ENCODE measurements at regions not wholly inside any gene's neighbourhood (a gene's known extent, or its start where the extent isn't known, plus 50 kb on each side); places are given as distances from the start of the nearest gene placed in this dataset.
"Not testable (repeated sequence)": the region's sequence is repeated elsewhere in the genome, so short reads cannot be mapped to it uniquely, and the experiment has no call there.

GRCh38 chr2:150209746-150210145 is 277.7 kb downstream of the RND3 start:
- H3K4me3 ChIP-seq (ENCODE audit: control insufficient read depth, low read depth, low read length) = no peak overlapping the region
- TF ChIP-seq, protein P1, sequence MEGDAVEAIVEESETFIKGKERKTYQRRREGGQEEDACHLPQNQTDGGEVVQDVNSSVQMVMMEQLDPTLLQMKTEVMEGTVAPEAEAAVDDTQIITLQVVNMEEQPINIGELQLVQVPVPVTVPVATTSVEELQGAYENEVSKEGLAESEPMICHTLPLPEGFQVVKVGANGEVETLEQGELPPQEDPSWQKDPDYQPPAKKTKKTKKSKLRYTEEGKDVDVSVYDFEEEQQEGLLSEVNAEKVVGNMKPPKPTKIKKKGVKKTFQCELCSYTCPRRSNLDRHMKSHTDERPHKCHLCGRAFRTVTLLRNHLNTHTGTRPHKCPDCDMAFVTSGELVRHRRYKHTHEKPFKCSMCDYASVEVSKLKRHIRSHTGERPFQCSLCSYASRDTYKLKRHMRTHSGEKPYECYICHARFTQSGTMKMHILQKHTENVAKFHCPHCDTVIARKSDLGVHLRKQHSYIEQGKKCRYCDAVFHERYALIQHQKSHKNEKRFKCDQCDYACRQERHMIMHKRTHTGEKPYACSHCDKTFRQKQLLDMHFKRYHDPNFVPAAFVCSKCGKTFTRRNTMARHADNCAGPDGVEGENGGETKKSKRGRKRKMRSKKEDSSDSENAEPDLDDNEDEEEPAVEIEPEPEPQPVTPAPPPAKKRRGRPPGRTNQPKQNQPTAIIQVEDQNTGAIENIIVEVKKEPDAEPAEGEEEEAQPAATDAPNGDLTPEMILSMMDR (conservative IDR thresholded peaks at IDR 0.05; ENCODE audit: control insufficient read depth, insufficient read depth, low read depth, low read length) = no peak
- DNase-seq (ENCODE audit: low read depth) = peak; percentile 40

- TF ChIP-seq, protein P1 (conservative IDR thresholded peaks at IDR 0.05; ENCODE audit: control insufficient read depth, insufficient read depth, low read depth, low read length) = no peak
- DNase-seq (ENCODE audit: low read depth) = no peak
- H3K4me3 ChIP-seq (ENCODE audit: control insufficient read depth, low read depth, low read length) = no peak overlapping the region
Measured at GRCh38 chr2:150208689-150209088, 278.8 kb downstream of the RND3 start.

- TF ChIP-seq, protein P1 (conservative IDR thresholded peaks at IDR 0.05; ENCODE audit: control insufficient read depth, insufficient read depth, low read depth, low read length) = no peak
- H3K4me3 ChIP-seq (ENCODE audit: control insufficient read depth, low read depth, low read length) = no peak overlapping the region
- no peak for DNase-seq (ENCODE audit: low read depth)
Measured at GRCh38 chr2:150207979-150208378, 279.5 kb downstream of the RND3 start.

- no peak overlapping the region for H3K4me3 ChIP-seq (ENCODE audit: control insufficient read depth, low read depth, low read length)
- TF ChIP-seq, protein P1 (conservative IDR thresholded peaks at IDR 0.05; ENCODE audit: control insufficient read depth, insufficient read depth, low read depth, low read length) = no peak
- DNase-seq (ENCODE audit: low read depth) = peak; percentile 97
Measured at GRCh38 chr2:150204451-150204850, 283.0 kb downstream of the RND3 start.

- not testable (repeated sequence) for DNase-seq (ENCODE audit: low read depth); H3K4me3 ChIP-seq (ENCODE audit: control insufficient read depth, low read depth, low read length)
Measured at GRCh38 chr2:150194816-150195215, 292.7 kb downstream of the RND3 start.

DNA sequence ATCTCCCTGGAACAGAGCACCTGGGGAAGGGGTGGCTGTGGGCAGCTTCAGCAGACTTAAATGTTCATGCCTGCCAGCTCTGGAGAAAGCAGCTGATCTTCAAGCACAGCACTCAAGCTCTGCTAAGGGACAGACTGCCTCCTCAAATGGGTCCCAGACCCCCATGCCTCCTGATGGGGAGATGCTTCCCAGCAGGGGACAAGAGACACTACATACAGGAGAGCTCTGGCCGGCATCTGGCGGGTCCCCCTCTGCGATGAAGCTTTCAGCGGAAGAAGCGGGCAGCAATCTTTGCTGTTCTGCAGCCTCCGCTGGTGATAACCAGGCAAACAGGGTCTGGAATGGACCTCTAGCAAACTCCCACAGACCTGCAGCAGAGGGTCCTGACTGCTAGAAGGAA is 294.8 kb downstream of the RND3 start:
- TF ChIP-seq, protein P1 (conservative IDR thresholded peaks at IDR 0.05; ENCODE audit: control insufficient read depth, insufficient read depth, low read depth, low read length) = no peak
- no peak for DNase-seq (ENCODE audit: low read depth)
- H3K4me3 ChIP-seq (ENCODE audit: control insufficient read depth, low read depth, low read length) = no peak overlapping the region

GRCh38 chr2:150191349-150191748 is 296.1 kb downstream of the RND3 start:
- TF ChIP-seq, protein P1 (conservative IDR thresholded peaks at IDR 0.05; ENCODE audit: control insufficient read depth, insufficient read depth, low read depth, low read length) = no peak
- DNase-seq (ENCODE audit: low read depth) = peak; percentile 79
- no peak overlapping the region for H3K4me3 ChIP-seq (ENCODE audit: control insufficient read depth, low read depth, low read length)
